Stomach (tissue), 4 donors: ENCODE measurements at regions not wholly inside any gene's neighbourhood (a gene's known extent, or its start where the extent isn't known, plus 50 kb on each side); places are given as distances from the start of the nearest gene placed in this dataset.

Experiments used
- POLR2AphosphoS5 ChIP-seq, 3 donors: sonication (generic); formaldehyde crosslinking; IDR thresholded peaks; one replicate each; pipeline ENCODE4 v1.6.1; 2016; ENCODE audit warnings: antibody characterized with exemption in 3 of 3
- TF ChIP-seq, protein P1 (sequence below), 7 experiments: fragments of 450-650 bp in 4 of 7; fragments of 200-600 bp in 3 of 7; sonication (generic) in 3 of 7; IDR thresholded peaks; one replicate each; pipeline ENCODE4 v1.5.1; 2016 to 2019; ENCODE audit warnings: antibody characterized with exemption in 7 of 7, control low read depth in 2 of 7, mild to moderate bottlenecking in 1 of 7

DNA sequence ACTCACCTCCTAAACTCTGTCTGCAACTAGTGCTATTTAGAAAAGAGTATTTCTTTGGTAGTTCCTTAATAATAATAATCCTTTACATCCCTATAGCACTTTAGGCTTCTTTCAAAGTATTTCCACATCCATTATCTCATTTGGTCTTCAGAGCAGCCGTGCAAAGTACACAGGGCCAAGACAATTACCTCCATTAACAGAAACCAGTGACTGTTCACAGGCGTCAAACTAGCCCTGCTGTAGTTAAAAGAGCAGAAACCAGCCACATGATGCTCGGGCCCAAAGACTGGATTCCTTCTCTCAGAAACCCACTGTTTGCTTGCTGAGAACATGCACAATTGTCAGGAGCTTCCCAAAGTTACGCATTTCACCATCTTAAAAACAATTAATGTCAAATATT lies 396.0 kb upstream of the DAB1 start:
- TF ChIP-seq, protein P1, sequence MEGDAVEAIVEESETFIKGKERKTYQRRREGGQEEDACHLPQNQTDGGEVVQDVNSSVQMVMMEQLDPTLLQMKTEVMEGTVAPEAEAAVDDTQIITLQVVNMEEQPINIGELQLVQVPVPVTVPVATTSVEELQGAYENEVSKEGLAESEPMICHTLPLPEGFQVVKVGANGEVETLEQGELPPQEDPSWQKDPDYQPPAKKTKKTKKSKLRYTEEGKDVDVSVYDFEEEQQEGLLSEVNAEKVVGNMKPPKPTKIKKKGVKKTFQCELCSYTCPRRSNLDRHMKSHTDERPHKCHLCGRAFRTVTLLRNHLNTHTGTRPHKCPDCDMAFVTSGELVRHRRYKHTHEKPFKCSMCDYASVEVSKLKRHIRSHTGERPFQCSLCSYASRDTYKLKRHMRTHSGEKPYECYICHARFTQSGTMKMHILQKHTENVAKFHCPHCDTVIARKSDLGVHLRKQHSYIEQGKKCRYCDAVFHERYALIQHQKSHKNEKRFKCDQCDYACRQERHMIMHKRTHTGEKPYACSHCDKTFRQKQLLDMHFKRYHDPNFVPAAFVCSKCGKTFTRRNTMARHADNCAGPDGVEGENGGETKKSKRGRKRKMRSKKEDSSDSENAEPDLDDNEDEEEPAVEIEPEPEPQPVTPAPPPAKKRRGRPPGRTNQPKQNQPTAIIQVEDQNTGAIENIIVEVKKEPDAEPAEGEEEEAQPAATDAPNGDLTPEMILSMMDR (IDR thresholded peaks at IDR 0.05): no peak
- TF ChIP-seq POLR2AphosphoS5 (IDR thresholded peaks at IDR 0.05): no peak
